ENCODE measurements at regions not wholly inside any gene's neighbourhood (a gene's known extent, or its start where the extent isn't known, plus 50 kb on each side); places are given as distances from the start of the nearest gene placed in this dataset.

GRCh38 chr6:76574746-76575145 is 502.3 kb upstream of the IMPG1 start:
- TF ChIP-seq CTCF (IDR thresholded peaks at IDR 0.05) = no peak
- TF ChIP-seq POLR2A (IDR thresholded peaks at IDR 0.05) = no peak
- no peak for TF ChIP-seq EP300 (IDR thresholded peaks at IDR 0.05)
